ENCODE measurements at regions not wholly inside any gene's neighbourhood (a gene's known extent, or its start where the extent isn't known, plus 50 kb on each side); places are given as distances from the start of the nearest gene placed in this dataset.
"Not testable (repeated sequence)": the region's sequence is repeated elsewhere in the genome, so short reads cannot be mapped to it uniquely, and the experiment has no call there.

DNA sequence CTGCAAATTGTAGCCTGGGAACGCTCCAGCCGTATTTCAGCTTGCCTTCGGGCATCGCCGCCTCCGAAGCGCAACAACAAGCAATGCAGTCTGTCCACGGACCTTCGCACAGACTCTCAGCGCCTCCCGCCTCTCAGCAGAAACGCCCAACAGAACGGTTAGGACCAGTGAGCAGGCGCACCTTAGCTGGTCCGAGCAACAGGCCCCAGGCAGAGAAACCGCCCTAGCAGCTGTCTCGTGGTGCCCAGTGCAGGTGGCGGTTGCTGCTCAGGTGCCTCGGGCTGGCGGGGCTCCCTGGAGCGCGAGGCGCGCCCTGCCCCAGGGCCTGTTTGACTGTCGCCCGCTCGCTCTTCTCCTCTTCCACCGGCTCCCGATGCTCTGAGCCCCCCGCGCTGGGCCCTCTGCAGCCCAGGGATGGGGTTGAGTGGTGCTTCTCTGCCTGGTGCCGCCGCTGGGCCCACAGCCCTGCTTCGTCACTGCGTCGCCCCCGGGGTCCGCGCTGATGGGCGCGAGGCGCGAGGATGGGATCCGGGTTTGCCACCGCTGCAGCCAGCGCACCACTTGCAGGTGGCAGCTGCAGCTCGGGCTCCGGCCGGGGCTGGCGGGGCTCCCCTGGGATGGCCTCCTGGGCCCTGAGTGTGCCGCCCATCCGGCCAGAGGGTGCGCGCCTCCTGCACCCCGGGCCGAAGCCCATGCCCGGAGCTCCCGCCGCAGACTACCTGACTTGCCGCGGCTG lies 268.4 kb upstream of the FRG2C start:
- no peak for DNase-seq

DNA sequence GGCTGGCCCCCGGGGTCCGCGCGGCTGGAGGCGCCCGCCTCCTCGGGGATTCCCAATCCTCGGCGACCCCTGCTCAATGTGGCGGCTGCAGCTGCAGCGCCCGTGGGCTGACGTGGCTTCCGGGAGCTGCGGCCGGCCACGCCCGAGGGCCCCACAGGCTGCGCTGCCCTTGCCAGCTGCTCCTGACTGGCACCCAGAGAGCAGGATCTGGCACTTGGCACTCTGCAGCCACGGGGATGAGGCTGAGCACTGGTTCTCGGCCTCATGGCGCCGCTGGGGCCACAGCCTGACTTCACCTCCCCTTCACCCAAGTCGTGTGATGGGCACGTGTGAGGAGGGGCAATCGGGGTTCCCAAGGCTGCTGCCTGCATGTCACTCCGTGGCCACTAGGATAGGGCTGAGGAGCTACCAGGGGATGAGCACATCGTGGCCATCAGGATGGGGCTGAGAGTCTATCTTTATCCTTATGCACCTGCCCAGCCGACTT lies 267.8 kb upstream of the FRG2C start:
- DNase-seq, result no peak

DNA sequence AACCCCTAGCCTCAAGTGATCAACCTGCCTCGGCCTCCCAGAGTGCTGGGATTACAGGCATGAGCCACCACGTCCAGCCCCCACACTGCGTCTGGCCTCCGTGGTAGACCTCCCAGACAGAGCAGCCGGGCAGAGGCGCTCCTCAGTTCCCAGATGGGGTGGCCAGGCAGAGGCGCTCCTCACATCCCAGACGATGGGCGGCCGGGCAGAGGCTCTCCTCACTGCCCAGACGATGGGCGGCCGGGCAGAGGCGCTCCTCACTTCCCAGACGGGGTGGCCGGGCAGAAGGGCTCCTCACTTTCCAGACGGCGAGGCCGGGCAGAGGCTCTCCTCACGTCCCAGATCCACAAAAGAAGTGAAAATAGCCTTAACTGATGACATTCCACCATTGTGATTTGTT lies 266.6 kb upstream of the FRG2C start:
- DNase-seq, result not testable (repeated sequence)

DNA sequence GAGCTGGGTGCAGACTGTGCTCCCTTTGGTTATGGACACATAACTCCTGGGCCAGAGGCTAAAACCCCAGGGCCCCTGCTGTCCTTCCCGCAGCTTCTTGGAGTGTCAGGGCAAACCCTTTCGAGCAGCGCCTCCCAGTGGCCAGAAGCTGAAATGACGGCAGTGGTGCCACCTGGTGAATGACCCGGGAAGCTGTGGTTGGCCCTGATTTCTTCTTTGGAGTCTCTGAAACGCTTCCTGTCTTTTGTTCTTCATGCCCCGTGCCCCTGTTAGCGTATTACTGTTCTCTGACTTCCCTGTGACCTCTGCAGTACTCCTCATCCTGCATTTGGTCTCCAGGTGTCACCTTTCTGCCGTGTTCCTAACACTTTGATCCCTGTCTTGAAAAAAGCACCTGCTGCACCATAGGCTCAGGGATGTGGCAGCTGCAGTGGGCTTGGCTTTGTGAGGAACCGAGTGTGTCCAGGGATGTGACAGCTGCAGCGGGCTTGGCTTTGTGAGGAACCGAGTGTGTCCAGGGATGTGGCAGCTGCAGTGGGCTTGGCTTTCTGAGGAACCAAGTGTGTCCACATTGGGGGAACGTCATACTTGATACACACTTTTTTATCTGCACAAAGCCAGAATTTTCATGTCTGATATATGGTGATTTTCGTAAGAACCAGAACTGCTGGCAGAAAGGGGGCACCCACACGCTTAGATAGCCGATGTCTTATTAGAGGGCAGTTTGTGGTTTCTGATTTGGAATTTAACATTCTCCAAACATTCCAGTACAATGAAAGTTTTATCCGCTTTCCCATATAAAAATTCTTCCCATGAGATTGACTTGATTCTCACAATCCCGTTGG lies 241.8 kb upstream of the FRG2C start:
- DNase-seq, result not testable (repeated sequence)

DNA sequence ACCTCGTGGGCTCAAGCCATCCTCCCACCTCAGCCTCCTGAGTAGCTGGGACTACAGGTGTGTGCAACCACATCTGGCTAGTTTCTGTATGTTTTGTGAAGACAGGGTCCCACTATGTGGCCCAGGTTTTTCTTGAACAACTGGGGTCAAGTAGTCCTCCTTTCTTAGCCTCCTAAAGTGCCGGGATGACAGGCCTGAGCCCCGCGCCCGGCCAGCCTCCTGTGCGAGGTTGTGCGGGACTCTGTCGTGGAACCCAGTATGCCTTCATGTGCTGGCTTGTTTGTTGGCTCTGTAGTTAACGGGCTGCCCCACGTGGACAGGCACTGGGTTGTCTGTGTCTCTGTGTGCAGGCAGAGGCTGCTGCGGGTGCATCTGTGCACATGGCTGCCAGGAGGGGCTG lies 238.7 kb upstream of the FRG2C start:
- not testable (repeated sequence) for DNase-seq

DNA sequence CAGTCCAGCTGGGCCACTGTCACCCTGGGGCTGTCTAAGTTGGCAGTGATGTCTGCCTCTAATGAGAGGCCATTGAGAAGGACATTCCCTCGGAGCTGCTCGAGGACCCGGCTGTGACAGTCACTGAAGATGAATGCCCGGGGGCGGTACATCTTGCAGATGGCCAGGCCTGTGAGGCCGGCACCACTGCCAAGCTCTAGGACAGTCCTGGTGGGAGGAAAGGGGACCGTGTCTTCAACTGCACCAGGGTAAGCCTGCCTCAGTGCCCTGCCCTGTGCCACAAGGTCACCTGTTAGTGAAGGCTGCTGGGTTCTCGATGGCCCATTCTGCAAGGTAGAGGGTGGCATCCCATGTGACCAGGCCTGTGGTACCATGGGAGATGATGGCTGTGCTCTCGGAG lies 236.6 kb upstream of the FRG2C start:
- DNase-seq, result not testable (repeated sequence)

DNA sequence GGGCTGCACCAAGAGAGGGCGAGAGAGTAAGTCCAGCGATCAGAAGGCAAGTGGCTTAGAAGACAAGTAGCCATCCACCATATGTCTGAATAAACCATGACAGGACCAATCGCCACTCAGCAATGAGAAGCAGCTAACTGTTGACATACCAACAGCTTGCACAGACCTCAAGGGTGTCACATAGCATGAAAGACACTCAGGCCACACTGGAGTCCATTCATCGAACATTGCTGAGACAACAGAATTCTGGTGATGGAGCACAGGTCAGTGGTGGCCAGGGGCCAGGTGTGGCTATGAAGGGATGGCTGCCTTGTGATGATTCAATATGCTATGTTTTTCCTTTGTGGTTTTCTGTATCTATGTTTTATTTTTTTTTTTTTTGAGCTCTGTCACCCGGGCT lies 236.2 kb upstream of the FRG2C start:
- not testable (repeated sequence) for DNase-seq

DNA sequence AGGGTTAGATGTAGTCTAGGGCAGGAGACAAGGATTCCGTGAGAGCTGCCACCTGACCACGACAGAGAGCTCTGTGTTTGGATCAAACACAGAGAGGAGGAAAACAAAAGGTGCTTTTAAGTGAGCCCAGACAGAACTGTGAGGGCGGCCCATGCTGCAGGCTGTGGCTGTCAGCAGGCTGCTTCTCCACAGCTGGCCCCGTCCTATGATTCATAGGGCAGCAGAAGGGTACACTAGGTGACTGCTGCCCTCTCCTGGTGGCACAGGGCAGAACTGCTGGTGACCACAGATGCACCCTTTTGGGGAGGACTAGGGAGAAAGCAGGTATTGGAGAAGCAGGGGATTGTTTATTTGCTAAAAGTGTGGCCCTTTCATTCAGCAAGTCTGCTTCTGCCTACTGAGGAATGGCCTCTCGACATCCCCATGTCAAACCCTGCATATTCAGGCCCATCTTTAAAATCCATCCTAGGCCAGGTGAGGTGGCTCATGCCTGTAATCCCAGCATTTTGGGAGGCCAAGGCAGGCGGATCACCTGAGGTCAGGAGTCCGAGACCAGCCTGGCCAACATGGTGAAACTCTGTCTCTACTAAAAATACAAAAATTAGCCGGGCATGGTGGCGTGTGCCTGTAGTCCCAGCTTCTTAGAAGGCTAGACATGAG lies 234.4 kb upstream of the FRG2C start:
- not testable (repeated sequence) for DNase-seq

DNA sequence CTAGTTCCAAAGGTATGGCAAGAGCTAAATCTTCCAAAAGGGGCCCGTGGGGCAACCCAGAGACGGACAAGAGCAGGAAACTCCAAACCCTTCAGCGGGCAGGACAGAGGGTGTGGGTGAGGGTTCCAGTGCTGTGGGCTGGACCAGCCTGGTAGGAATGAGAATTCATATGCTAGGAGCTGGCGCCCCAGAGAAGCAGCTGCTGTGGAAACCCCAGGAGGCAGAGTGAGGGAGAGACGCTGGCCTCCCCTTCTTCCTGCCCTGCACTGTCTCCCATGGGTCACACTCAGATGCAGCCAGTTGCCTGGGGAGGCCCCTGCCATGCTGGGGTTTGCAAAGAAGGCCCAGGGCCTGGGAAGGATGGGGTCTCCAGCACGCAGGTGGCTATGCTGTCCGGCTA lies 233.7 kb upstream of the FRG2C start:
- DNase-seq, result not testable (repeated sequence)

DNA sequence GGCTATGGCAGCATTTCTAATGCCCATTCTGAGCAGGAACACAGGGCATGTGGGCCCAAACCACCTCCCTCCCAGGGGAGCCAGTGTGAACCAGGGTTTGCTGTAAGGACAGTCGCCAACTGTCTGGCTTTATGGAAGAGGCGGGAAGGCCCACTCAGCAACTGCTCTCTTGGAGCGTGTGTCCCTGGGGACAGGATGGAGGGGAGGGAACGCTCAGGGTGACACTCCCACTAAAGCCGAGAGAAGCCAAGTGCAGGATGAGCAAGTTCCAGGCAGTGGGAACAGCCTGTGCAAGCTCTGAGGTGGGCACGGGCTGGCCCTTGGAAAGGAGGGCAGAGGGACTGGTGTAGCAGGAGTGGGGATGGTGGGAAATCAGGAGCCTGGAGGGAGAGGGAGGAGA lies 233.0 kb upstream of the FRG2C start:
- DNase-seq, result not testable (repeated sequence)

DNA sequence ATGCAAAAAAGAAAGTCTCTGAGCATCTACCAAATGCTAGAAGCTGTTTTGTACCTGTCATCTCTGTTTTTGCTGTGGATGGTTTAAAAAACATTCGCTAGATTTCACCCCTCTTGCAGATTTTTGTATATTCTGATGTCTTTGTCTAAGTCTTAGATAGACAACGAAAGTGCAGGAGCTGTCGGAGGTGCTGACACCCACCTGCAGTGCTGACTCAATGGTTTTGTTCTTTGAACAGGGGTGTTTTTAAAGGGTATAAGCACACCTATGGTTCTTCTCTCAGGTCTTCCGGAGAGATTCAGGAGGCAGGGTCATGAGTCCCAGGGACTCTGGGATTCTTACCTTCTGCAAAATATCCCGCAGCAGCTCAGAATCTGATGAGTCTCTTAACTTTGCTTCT lies 231.7 kb upstream of the FRG2C start:
- DNase-seq, result not testable (repeated sequence)

DNA sequence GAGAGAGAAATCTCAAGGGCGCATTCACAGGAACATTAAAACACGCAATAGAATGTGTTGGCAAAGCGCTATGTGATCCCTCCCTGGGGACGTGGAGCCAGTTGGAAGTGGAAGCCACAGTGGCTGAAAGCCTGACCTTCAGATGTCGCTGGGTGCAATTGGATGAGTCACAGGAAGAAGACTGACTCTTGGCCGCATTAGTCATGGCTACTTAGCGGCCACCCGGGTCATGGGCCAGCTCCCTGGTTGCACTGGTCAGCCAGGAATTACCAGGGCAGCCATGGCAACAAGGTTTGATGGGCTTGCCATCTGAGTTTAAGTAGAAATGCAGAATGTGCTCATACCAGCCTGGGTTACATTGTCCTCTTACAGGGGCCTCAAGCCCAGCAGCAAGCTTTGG lies 231.2 kb upstream of the FRG2C start:
- DNase-seq, result not testable (repeated sequence)

DNA sequence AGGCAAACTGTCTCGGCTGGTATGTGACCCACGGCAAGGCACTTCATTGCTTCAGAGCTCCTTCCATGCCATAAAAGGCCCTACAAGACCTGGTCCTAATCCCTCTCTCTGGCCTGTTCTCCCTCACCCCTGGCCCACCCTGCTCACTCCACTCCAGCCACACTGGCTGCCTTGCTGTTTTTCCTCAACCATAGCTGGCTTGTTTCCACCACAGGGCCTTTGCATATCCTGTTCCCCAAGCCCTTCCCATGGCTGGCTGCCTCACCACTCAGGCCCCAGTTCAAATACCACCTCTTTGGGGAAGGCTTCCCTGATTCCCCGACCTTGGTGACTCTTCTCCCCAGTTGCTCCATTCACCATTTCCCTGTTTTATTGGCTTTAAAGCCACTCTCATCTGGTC lies 230.8 kb upstream of the FRG2C start:
- not testable (repeated sequence) for DNase-seq

DNA sequence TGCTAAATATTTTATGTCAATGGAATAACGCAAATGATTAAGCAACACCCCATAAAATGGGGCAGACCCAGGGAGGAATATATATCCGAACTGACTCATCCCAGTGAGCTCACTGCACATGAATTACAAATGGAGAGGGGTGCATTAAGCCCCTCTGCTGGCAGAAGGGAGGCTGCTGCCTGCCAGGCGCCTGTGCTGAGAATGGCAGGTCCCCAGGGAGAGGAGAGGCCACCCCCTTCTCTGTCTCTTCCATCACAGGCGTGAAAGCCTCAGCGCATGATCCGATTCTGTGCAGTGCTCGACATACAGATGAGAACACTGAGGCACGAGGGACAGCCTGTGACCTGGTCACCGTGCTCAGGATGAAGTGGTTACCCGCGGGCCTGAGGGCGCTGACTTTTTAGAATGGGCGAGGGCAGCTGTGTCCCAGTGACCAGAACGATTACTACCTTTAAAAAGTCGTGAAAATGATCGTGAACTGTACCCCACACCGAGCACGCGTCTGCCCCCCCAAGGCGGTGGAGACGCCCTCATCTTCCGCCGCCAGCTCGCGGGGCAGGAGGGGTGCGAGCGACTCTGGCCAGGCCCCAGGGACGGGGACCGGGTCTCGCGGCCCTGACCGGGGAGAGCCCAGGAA lies 229.7 kb upstream of the FRG2C start:
- DNase-seq, result not testable (repeated sequence)

DNA sequence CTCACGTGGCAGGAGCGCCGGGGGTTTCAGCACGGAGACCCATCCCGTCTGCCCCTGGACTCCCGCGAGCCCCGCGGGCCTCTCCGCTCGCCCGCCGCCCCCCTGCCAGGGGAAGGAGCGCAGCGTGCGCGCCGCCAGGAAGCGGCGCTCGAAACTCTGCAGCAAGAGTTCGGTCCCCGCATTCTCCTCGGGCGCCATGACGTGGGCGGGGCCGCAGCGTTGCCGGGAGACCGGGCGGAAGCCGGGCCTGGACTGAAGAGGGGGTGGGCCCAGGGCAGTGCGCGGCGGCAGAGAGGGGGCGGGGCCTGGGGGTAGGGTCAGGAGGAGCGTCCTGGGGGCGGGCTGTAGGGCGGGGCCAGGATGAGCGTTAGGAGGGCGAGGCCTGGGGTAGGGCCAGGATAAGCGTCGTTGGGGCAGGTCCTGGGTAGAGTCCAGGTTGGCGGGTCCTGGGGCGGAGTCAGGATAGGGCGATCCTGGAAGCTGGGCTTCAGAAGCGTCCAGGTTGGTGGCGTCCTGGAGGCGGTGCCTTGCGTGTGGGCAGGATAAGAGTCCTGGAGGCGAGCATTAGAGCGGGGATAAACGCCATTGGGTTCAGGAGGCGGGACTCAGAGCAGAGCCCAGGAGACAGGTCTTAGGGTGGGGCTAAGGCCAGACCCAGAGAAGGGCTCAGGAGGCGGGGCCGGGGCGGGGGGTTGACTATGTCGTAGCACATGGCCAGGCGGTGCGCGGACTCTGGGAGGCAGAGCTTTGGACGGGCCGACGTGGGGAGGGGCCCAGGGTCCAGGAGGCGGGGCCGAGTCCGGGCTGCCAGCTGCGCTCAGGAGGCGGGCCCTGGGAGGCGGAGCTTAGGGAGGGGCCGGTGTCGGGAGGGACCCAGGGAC lies 229.0 kb upstream of the FRG2C start:
- peak; percentile 62 for DNase-seq

DNA sequence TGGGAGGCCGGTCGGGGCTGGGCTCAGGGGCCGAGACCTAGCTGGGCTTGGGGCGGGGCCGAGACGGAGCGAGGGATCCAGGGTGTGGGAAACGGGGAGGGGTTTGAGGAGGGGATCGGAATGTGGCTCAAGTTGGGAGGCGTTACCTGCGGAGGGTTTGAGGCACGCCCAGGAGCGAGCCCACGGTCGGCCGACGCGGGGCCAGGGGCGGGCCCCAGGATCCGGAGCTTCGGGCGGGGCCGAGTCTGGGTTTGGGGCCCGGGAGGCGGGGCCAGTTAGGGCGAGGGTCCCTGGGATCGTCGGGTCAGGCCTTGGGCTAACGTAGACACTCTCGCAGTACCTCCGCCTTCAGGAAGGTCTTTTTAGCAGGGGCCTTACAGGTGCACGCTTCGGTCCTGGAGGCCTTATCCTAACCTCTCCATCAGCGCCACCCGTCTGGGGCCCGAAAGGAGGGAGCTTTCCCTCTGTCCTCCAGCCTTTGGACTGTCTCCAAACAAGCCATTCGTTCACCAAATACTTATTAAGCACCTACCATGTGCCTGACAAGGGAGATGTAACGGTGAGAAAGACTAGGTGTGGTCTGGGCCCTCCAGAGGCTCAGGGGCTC lies 228.2 kb upstream of the FRG2C start:
- not testable (repeated sequence) for DNase-seq

DNA sequence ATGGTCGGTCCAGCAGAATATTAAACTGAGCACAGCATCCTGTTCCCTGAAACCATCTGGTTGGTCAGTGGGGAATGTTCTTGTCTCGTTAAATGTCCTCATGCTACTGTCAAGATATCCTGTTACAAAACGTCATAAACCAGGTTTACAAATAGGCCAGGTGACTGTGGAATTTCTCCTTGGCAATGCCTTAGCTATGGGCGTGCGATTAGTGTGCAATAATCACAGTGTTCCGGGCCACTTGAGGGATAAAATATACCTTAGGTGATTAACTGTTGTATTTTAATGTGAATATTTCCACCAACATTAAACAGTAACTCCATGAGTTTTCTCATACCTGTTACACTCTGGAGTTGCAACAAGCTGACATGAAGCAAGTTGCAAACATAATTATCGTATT lies 223.1 kb upstream of the FRG2C start:
- DNase-seq, result not testable (repeated sequence)

DNA sequence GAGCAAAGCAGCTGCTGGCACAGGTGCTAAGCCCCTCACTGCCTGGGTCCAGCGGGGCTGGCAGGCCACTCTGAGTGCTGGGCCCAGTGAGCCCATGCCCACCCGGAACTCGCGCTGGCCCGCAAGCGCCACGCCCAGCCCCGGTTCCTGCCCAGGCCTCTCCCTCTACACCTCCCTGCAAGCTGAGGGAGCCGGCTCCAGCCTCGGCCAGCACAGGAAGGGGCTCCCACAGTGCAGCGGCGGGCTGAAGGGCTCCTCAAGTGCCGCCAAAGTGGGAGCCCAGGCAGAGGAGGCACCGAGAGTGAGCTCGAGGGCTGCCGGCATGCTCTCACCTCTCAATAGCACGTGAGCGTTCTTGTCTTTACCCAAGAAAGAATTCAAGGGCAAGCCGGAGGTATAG lies 219.5 kb upstream of the FRG2C start:
- not testable (repeated sequence) for DNase-seq

DNA sequence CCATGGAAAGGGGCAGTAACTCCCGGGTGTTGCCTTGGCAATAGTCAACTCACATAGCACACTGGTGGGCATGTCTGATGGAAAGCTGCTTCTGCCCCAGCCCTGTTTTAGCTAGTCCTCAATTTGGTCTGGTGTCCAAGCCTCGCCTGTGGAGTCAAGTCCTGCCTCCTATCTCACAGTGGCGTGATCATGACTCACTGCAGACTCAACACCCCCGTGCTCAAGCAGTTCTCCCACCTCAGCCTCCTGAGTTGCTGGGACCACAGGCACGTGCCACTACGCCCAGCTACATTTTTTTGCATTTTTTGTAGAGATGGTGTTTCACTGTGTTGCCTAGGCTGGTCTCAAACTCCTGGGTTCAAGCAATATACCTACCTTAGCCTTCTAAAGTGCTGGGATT lies 218.9 kb upstream of the FRG2C start:
- not testable (repeated sequence) for DNase-seq

DNA sequence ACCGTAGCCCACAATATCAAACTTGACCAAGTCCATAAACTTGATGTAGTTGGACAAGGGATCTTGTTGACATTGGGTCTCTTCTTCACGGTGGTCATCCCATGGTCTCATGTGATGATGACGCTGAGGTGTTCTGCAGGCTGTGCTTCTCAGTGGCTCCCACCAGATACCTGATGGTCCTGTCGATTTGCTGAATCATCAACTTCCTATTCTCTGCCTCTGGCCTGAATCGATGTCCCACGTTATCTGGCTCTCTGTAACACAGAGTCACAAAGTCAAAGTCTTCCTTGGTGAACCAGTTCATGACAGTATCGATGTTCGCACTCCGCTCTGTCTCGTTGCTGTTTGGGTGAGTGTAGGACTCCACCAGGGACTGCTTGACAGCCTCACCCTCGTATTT lies 217.2 kb upstream of the FRG2C start:
- not testable (repeated sequence) for DNase-seq

DNA sequence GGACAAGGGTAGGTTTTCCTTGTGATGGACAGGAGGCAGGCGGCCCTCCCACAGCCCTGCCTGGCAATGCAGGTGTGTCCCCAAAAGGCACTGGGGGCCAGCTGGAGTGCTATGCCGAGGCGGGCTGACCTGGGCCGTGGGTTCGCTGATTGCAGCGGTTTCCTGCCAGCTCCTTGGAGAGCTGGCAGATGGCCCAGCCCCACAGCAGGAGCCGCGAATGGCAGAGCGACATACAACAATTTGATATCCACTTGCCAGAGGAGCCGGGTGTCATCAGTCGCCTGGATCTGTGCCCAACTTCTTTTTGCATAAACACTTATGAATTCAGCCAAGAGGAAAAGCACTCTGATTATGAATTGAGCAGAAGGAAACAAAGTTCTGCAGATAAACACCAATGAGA lies 210.8 kb upstream of the FRG2C start:
- peak; percentile 37 for DNase-seq
